HG03520 (cell line): ENCODE measurements at regions not wholly inside any gene's neighbourhood (a gene's known extent, or its start where the extent isn't known, plus 50 kb on each side); places are given as distances from the start of the nearest gene placed in this dataset.

Experiments used
- ATAC-seq: cut with Tn5 transposase; IDR thresholded peaks from one replicate; pipeline ENCODE4 v1.9.1; 2021; ENCODE audit warnings: mild to moderate bottlenecking, moderate library complexity; ENCODE audit not compliant: unreplicated experiment

DNA sequence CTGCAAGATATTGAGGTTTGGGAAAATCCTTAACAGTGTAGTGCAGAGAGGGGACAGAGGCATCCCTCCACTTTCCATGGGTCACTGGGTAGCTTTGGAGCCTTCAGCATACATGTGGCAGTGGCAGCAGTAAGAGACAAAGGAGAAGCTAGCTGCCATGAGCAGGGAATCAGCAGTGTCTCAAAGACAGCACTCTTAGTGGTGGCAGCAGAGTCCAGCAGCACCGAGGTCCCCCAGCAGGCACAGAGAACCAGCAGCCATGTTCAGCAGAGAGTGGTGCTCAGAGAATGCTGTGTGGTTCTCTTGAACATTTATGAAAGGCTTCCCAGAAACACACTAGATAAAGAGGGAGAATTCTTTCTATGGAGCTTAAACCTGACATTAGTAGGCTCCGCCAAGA lies 308.5 kb downstream of the CENPC start:
- ATAC-seq = no peak

GRCh38 chr4:67236318-67236717 lies 309.0 kb downstream of the CENPC start:
- no peak for ATAC-seq

DNA sequence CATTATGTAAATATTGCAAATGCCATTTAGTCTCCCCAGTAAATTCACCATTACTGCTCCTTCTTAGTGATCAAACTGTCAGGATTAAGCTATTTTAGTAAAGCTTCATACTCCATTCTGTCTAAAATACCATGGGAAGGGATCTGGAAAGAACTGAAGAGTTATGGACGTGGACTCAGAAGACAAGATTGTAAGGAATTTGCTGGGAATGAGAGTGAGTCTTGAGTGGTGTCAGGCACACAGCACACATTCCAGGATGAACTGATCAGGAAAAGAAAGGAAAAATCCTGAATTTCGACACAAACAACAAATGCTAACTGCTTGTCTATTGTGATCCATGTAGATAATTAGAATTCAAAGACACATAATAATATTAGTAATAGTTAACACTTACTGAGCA lies 311.0 kb downstream of the CENPC start:
- no peak for ATAC-seq

DNA sequence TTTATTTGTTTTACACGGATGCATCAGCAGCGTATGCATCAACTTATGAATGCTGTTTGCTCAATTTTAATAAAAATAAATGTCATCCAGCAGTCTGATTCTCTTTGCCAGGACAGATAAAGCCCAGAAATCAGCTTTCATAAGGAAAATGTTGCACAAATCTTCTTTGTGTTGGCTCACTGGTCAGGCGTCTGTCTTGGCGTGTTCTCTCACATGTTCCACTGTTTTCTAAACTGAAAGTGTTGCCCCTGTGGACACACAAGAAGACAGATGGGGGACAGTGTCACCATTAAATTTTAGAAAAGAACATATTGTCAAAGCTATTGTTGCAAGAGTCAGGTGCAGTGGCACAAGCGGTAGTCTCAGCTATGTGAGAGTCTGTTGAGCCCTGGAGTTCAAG lies 316.2 kb downstream of the CENPC start:
- ATAC-seq = no peak

DNA sequence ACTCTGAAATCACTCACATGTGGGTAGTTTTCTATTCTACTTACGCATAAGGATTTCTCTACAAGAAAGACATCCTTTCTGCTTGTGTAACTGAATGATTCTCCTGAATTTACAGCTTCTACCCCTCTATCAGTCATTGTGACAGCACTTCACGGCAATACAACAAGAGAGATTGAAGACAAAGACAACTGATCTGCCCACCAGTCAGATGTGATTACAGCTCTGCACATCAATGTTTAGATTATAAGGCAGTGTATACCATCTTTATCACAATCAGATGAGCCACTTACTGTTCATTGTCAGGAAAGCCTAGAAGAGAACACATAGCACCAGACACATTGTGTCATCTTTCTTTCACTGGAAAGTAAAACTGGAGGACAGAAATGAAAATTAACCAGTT lies 324.4 kb downstream of the CENPC start:
- no peak for ATAC-seq

- ATAC-seq = no peak
Measured at GRCh38 chr4:67218883-67219282, 326.4 kb downstream of the CENPC start.

DNA sequence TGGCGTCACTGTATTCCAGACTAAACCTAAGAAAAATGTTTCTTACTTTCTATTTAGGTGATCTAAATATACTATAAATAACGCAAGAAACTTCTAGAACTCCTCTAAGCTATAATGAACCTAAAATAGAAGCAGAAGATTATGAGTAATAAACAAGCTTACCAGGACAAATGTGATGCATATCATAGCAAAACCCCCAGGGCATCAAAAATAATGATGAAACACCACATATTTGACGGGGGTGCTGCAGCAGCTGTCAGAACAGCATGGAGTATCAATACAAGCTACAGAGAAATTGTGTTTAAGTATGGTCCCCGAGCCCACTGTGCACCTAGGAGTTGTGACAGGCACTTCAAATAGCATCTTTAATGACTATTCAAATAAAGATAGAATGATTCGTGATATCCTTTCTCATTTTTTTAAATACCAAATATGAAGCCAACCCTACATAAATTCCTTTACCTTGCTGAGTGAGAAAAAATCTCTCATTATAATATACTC lies 337.3 kb downstream of the CENPC start:
- no peak for ATAC-seq

DNA sequence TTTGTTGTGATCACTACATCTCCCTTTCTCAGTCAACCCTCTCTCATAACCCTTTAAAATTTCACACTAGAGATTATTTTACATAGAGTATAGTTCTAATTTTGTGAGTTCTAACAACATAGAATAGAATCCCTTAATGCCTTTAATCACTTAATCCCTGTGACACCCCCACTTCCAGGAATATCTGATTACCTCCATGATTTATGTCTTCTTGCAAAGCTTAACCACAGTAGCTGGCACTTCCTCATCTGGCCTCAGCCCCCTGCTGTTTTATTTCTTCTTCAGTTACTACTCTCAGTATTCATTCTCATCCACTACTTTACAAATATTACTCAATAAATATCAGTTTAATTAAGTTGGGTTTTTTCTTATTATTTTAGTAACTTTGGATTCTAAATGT lies 340.9 kb downstream of the CENPC start:
- no peak for ATAC-seq

DNA sequence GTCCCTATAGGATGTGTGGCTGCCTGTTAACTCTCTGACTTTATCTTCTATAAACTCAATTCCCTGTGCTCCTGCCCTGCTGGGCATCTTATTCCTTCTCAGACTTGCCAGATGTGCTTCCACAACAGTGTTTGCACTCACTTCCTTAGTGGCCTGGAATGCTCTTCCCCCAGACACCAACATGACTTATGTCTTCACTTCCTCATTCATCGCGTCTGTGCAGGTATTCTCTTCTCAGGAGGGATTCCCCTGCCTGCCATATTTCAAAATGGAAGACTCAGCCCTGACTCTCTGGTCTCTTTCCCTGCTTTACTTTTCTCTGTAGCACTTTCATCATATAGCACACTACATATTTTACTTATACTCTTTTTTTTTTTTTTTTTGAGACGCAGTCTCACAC lies 344.0 kb downstream of the CENPC start:
- no peak for ATAC-seq

- ATAC-seq = peak; percentile 65
Measured at GRCh38 chr4:67198727-67199126, 346.6 kb downstream of the CENPC start.

- no peak for ATAC-seq
Measured at GRCh38 chr4:67167849-67168248, 377.5 kb downstream of the CENPC start.

- ATAC-seq = no peak
Measured at GRCh38 chr4:67162690-67163089, 382.6 kb downstream of the CENPC start.

DNA sequence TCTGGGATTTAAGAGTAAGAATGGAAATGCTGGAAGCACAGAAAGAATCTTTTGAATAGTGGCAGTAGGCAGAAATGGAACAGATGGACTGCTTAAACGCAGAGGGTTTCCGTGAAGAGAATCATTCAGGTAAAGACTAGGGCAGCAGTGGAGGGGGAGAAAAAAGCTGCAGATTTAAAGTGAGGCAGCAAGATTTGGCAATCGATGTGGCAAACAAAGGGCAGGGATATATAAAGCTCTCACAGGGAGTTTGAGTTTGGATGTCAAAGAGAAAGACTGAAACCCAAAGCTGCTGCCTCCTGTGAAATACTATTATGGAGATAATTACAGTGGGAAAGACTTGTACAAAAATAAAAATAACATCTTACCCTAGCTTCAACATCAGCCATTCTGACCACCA lies 384.0 kb downstream of the CENPC start:
- ATAC-seq = no peak

- ATAC-seq = peak; percentile 48
Measured at GRCh38 chr4:67160394-67160793, 384.9 kb downstream of the CENPC start.

DNA sequence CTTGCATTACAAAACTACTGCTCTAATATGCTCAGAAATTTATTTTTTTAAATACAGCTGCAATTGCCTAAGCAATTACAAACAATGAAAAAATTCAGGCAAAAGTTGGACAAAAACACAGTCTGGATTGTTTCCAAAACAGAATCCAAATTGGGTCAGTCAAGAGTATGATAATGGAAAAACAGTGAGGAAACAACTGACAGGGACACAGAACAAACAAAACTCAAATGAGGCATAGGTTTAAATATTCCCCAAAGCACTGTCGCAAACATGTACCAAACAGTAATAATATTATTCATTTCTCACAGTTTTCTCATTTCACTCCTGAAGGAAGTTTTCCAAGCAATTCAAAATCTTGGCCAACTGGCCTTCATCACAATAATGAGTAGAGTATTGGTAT lies 386.6 kb downstream of the CENPC start:
- no peak for ATAC-seq

DNA sequence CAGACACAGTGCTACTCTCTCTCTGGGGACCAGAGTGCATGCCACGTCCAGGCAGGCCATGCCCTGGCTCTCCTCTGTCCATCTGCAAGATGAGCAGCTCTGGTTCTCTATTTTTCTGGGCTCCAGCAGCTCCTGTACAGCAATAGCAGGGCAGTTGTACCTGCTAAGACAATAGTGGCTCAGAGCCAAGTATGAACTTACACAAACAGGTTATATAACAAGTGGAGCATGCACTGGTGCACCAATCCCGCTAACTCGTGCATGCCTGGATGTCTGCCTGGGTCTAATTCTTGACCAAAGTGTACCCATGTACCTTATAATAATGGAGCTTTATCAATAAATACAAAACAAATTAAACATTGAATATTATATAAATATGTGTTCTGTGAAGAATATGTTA lies 392.3 kb downstream of the CENPC start:
- ATAC-seq = no peak

- ATAC-seq = no peak
Measured at GRCh38 chr4:67151376-67152343, 393.6 kb downstream of the CENPC start.

DNA sequence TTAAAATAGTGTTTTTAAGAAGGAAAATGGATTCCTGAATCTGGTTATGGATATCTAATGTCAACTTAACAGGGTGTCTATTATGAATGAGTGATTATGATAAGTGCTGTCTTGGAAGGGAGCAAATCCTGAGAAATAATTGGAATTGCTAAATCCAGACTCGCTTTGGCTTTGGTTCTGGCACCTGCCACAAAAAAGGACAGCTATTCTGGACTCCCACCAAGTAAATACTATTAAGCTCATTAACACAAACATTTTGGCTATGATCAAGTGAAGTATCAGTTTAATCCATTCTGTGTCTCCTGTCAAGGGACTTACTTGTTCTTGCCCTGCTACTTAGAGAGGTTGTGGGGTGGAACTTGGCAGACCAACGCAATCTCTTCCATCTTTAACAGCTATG lies 403.7 kb downstream of the CENPC start:
- no peak for ATAC-seq

DNA sequence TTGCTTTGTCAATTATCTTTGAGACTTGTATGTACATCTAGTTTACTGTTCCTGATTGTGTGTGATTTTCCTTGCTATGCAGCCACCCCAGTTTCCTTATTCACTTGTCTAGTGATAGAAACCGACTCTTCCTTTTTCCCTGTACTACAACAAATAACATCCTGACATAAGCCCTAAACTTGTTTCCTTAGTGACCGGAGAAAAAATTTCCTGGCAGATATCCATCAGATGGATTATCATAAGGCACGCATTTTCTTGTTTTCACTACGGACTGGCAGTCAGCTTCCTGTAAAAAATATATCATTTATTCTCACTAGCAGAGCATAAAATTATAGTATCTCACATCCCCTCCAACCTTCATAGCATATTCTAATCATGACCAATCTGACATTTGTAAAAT lies 410.7 kb downstream of the CENPC start:
- no peak for ATAC-seq

DNA sequence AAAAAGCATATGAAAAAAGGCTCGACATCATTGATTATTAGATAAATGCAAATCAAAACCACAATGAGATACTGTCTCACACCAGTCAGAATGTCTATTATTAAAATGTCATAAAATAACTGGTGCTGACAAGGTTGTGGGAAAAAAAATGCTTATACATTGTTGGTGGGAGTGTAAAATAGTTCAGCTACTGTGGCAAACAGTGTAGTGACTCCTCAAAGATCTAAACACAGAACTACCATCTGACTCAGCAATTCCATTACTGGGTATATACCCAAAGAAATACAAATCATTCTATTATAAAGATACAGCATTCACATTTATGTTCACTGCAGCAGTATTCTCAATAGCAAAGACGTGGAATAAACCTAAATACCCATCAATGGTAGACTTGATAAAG lies 412.1 kb downstream of the CENPC start:
- ATAC-seq = no peak

DNA sequence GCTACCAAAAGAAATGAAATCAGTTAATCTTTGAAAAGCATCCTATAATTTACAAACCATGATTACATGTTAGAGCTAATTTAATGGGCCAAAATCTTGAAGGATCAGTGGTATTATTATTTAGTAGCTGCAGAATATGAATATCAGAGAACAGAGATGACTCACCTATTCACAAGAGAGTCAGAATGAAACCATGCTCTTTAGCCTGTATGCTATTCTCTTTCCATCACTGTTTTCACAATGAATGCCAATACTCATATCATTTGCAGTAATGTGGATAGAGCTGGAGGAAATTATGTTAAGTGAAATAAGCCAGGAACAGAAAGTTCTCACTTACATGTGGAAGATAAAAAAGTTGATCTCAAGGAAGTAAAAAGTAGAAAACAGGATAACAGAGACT lies 414.1 kb downstream of the CENPC start:
- peak; percentile 99 for ATAC-seq

GRCh38 chr4:67130411-67130810 lies 414.9 kb downstream of the CENPC start:
- ATAC-seq = no peak

DNA sequence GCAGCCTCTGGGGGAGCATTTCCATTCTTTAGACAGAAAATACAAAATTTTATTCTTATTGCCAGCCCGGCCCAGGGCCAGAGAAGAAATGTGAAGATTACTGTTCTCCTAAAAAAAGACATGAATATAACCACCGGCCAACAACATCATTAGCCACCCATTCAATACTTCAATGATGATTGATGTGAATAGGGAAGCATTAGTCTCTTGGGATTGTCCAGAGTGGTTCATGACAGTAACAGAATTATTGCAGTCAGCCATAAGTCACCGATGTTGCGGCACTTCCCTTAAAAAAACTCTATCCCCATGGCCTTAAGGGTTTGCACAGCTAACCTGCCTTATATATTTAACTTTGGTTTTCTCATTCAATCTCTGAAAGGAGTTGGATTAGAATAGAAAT lies 418.7 kb downstream of the CENPC start:
- ATAC-seq = no peak
